PC-3 (cell line): ENCODE measurements at regions not wholly inside any gene's neighbourhood (a gene's known extent, or its start where the extent isn't known, plus 50 kb on each side); places are given as distances from the start of the nearest gene placed in this dataset.

Experiments
- EZH2 ChIP-seq: fragments of 300-600 bp; sonication (generic); IDR thresholded peaks from one replicate; pipeline ENCODE4 v1.6.1; 2017; ENCODE audit warnings: antibody characterized with exemption, mild to moderate bottlenecking, low read length; ENCODE audit not compliant: unreplicated experiment
- EZH2phosphoT487 ChIP-seq: fragments of 300-600 bp; sonication (generic); IDR thresholded peaks from 2 replicates; pipeline ENCODE4 v1.6.1; 2018; ENCODE audit warnings: mild to moderate bottlenecking, antibody characterized with exemption, low read length, borderline replicate concordance
- TF ChIP-seq, protein P1 (sequence below): fragments of 300-600 bp; sonication (generic); conservative IDR thresholded peaks from 2 replicates; pipeline ENCODE4 v1.5.1; 2017; ENCODE audit warnings: antibody characterized with exemption, low read depth, mild to moderate bottlenecking, low read length

GRCh38 chr13:94776300-94776699 lies 64.0 kb upstream of the SOX21 start:
- no peak for TF ChIP-seq EZH2
- TF ChIP-seq, protein P1, sequence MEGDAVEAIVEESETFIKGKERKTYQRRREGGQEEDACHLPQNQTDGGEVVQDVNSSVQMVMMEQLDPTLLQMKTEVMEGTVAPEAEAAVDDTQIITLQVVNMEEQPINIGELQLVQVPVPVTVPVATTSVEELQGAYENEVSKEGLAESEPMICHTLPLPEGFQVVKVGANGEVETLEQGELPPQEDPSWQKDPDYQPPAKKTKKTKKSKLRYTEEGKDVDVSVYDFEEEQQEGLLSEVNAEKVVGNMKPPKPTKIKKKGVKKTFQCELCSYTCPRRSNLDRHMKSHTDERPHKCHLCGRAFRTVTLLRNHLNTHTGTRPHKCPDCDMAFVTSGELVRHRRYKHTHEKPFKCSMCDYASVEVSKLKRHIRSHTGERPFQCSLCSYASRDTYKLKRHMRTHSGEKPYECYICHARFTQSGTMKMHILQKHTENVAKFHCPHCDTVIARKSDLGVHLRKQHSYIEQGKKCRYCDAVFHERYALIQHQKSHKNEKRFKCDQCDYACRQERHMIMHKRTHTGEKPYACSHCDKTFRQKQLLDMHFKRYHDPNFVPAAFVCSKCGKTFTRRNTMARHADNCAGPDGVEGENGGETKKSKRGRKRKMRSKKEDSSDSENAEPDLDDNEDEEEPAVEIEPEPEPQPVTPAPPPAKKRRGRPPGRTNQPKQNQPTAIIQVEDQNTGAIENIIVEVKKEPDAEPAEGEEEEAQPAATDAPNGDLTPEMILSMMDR = no peak
- TF ChIP-seq EZH2phosphoT487 = no peak
